B cell (primary cell): ENCODE measurements at regions not wholly inside any gene's neighbourhood (a gene's known extent, or its start where the extent isn't known, plus 50 kb on each side); places are given as distances from the start of the nearest gene placed in this dataset.

Experiments
- ATAC-seq: fragments of 200-7000 bp; cut with Tn5 transposase; one replicate; pipeline ENCODE4 v1.10.0; 2021; ENCODE audit warnings: low read depth, mild to moderate bottlenecking, moderate number of reproducible peaks, moderate library complexity
- CTCF ChIA-PET: fragments of 350-600 bp; sonication (Branson Sonifier 250); formaldehyde crosslinking; loops from one replicate; lab custom pipeline; 2021; ENCODE audit warnings: antibody characterized with exemption, inconsistent platforms; lab: Charles Lee
- POLR2A ChIA-PET: fragments of 350-600 bp; sonication (Branson Sonifier 250); formaldehyde crosslinking; loops from one replicate; lab custom pipeline; 2021; ENCODE audit warnings: antibody characterized with exemption; lab: Charles Lee
- DNase-seq: peaks from one replicate; pipeline ENCODE4 v3.0.0; 2013
- H2AFZ ChIP-seq: 2 replicates; pipeline ENCODE4 v1.6.1; 2012; ENCODE audit warnings: mild to moderate bottlenecking, low read depth, low read length; ENCODE audit not compliant: insufficient read depth, poor library complexity, severe bottlenecking
- H3K27ac ChIP-seq, 2 donors: 1 replicate in 1 of 2; 2 replicates in 1 of 2; pipeline ENCODE4 v1.5.1; 2012 to 2013; ENCODE audit warnings: low read length in 2 of 2, mild to moderate bottlenecking in 2 of 2, moderate library complexity in 1 of 2
- H3K27me3 ChIP-seq, 4 experiments: fragments of 200-600 bp in 1 of 4; sonication (generic) in 1 of 4; replicated peaks in 1 of 4; 1 replicate in 2 of 4; 2 replicates in 2 of 4; pipeline versions ENCODE4 v1.6.1 to v1.7.0; 2013 to 2016; ENCODE audit warnings: low read length in 3 of 4, mild to moderate bottlenecking in 2 of 4, mixed read lengths in 1 of 4, moderate library complexity in 1 of 4; ENCODE audit not compliant: insufficient read depth in 4 of 4, control insufficient read depth in 3 of 4; ENCODE audit errors: control extremely low read depth in 1 of 4
- H3K36me3 ChIP-seq, 2 experiments: replicated peaks in 1 of 2; 1 replicate in 1 of 2; 2 replicates in 1 of 2; pipeline versions ENCODE4 v1.6.1 to v1.7.1; 2013; ENCODE audit warnings: low read length in 1 of 2; ENCODE audit not compliant: insufficient read depth in 2 of 2, control insufficient read depth in 1 of 2; ENCODE audit errors: control extremely low read depth in 1 of 2, extremely low read depth in 1 of 2
- H3K4me1 ChIP-seq, 2 donors: fragments of 200-600 bp in 1 of 2; sonication (generic) in 1 of 2; 1 replicate in 1 of 2; 2 replicates in 1 of 2; pipeline versions ENCODE4 v1.5.1 to v1.6.1; 2013 to 2017; ENCODE audit warnings: low read length in 2 of 2; ENCODE audit not compliant: control insufficient read depth in 2 of 2, insufficient read depth in 2 of 2
- H3K4me2 ChIP-seq: replicated peaks from 2 replicates; pipeline ENCODE3; 2012; ENCODE audit warnings: mild to moderate bottlenecking, low read depth, low read length; ENCODE audit not compliant: poor library complexity, severe bottlenecking
- H3K4me3 ChIP-seq, 5 experiments: fragments of 200-600 bp in 1 of 5; sonication (generic) in 1 of 5; 1 replicate in 3 of 5; 2 replicates in 2 of 5; pipeline versions ENCODE4 v1.5.1 to v1.7.0; 2011 to 2016; ENCODE audit warnings: low read length in 4 of 5, mild to moderate bottlenecking in 4 of 5, low read depth in 2 of 5, control low read depth in 1 of 5, moderate library complexity in 1 of 5; ENCODE audit not compliant: insufficient read depth in 1 of 5; ENCODE audit errors: control extremely low read depth in 1 of 5, extremely low read depth in 1 of 5
- H3K79me2 ChIP-seq: fragments of 200-600 bp; sonication (generic); one replicate; pipeline ENCODE4 v1.6.0; 2016; ENCODE audit warnings: low read length; ENCODE audit not compliant: control insufficient read depth, insufficient read depth
- H3K9ac ChIP-seq: fragments of 200-600 bp; sonication (generic); 2 replicates; pipeline ENCODE4 v1.6.1; 2017; ENCODE audit warnings: mild to moderate bottlenecking, low read length, moderate library complexity
- H3K9me3 ChIP-seq, 3 donors: one replicate each; pipeline versions ENCODE4 v1.6.1 to v1.7.1; 2013; ENCODE audit warnings: low read length in 2 of 3; ENCODE audit not compliant: control insufficient read depth in 2 of 3, insufficient read depth in 1 of 3; ENCODE audit errors: control extremely low read depth in 1 of 3
- H4K20me1 ChIP-seq: 2 replicates; pipeline ENCODE4 v1.6.0; 2012; ENCODE audit warnings: mild to moderate bottlenecking, low read length; ENCODE audit not compliant: insufficient read depth, control insufficient read depth, poor library complexity, severe bottlenecking
- H3K27ac Mint-ChIP-seq: one replicate; pipeline ENCODE4 v1.8.0; 2021; ENCODE audit warnings: mixed read lengths
- H3K27me3 Mint-ChIP-seq: one replicate; pipeline ENCODE4 v1.8.0; 2021; ENCODE audit warnings: mixed read lengths
- H3K4me1 Mint-ChIP-seq: one replicate; pipeline ENCODE4 v1.8.0; 2021; ENCODE audit warnings: mixed read lengths
- H3K4me3 Mint-ChIP-seq: one replicate; pipeline ENCODE4 v1.8.0; 2021; ENCODE audit warnings: mixed read lengths
- H3K9me3 Mint-ChIP-seq: one replicate; pipeline ENCODE4 v1.8.0; 2022; ENCODE audit warnings: mixed read lengths; ENCODE audit not compliant: insufficient read depth
- CTCF ChIP-seq: fragments of 200-600 bp; IDR thresholded peaks from one replicate; pipeline ENCODE4 v1.8.0; 2022; ENCODE audit warnings: antibody characterized with exemption, mild to moderate bottlenecking
- EZH2 ChIP-seq: IDR thresholded peaks from 2 replicates; pipeline ENCODE4 v1.6.1; 2012; ENCODE audit warnings: borderline replicate concordance, low read depth, mild to moderate bottlenecking, moderate library complexity, low read length; ENCODE audit not compliant: insufficient read depth, poor library complexity, severe bottlenecking
- WGBS: methylation state at CpG from one replicate; pipeline ENCODE4 v1.1.5; 2013; ENCODE audit warnings: missing lambda C conversion rate; ENCODE audit not compliant: insufficient coverage; 5-methylcytosine and 5-hydroxymethylcytosine counted together
- intact Hi-C: fragments of 100-400 bp; cut with micrococcal nuclease; formaldehyde crosslinking; loops from one replicate; pipeline ENCODE4 v1.10.0; 2022

- ATAC-seq = no peak
- Histone ChIP-seq H2AFZ (no peak overlapping the region), H3K4me1 (no peaks in the 10 kb centered on the region), H3K9ac (no peak overlapping the region), H3K36me3 (no peaks in the 10 kb centered on the region), H3K4me2 (no peak overlapping the region), H3K27me3 (no peaks in the 10 kb centered on the region), H3K27ac (no peak overlapping the region), H3K79me2 (no peaks in the 10 kb centered on the region), H4K20me1 (no peaks in the 10 kb centered on the region), H3K9me3 (no peaks in the 10 kb centered on the region), H3K4me3 (no peak overlapping the region)
- intact Hi-C loops = no loop called here
- ChIA-PET CTCF (no interaction called here), POLR2A (no interaction called here)
- WGBS = 90% methylated on average over 2 of the region's 2 CpGs
- no peak for TF ChIP-seq EZH2
- TF ChIP-seq CTCF = no peak
- no peaks in the 10 kb centered on the region for H3K27me3 Mint-ChIP-seq
- H3K4me1 Mint-ChIP-seq = no peaks in the 10 kb centered on the region
- DNase-seq = no peak
- no peak overlapping the region for H3K27ac Mint-ChIP-seq
- H3K9me3 Mint-ChIP-seq = no peaks in the 10 kb centered on the region
- no peak overlapping the region for H3K4me3 Mint-ChIP-seq
Measured at GRCh38 chr4:27218013-27218412, 357.4 kb downstream of the STIM2 start.

- DNase-seq (no peak), ATAC-seq (no peak)
- Mint-ChIP-seq H3K9me3 (no peaks in the 10 kb centered on the region), H3K27ac (no peak overlapping the region), H3K4me3 (no peak overlapping the region), H3K27me3 (no peaks in the 10 kb centered on the region), H3K4me1 (no peaks in the 10 kb centered on the region)
- no peak for TF ChIP-seq EZH2
- TF ChIP-seq CTCF = no peak
- Histone ChIP-seq H3K4me3 (no peak overlapping the region), H3K27me3 (no peaks in the 10 kb centered on the region), H4K20me1 (no peaks in the 10 kb centered on the region), H3K4me1 (no peaks in the 10 kb centered on the region), H3K9me3 (no peaks in the 10 kb centered on the region), H3K79me2 (no peaks in the 10 kb centered on the region), H3K27ac (no peak overlapping the region), H3K36me3 (no peaks in the 10 kb centered on the region), H2AFZ (no peak overlapping the region), H3K9ac (no peak overlapping the region), H3K4me2 (no peak overlapping the region)
- CTCF ChIA-PET = no interaction called here
- intact Hi-C loops = no loop called here
- POLR2A ChIA-PET = no interaction called here
- WGBS = no CpG with 5 or more reads among the region's 2 CpGs
Measured at GRCh38 chr4:27223326-27223725, 362.7 kb downstream of the STIM2 start.
